Erythroblast (primary cell): ENCODE measurements at regions not wholly inside any gene's neighbourhood (a gene's known extent, or its start where the extent isn't known, plus 50 kb on each side); places are given as distances from the start of the nearest gene placed in this dataset.

ENCODE experiments used
- GATA1 ChIP-seq: IDR thresholded peaks from 2 replicates; pipeline ENCODE4 v1.6.1; 2011; ENCODE audit warnings: low read depth, mild to moderate bottlenecking, control low read depth, low read length, moderate library complexity
- POLR2A ChIP-seq: IDR thresholded peaks from 2 replicates; pipeline ENCODE4 v1.6.1; 2011; ENCODE audit warnings: mild to moderate bottlenecking, low read length

DNA sequence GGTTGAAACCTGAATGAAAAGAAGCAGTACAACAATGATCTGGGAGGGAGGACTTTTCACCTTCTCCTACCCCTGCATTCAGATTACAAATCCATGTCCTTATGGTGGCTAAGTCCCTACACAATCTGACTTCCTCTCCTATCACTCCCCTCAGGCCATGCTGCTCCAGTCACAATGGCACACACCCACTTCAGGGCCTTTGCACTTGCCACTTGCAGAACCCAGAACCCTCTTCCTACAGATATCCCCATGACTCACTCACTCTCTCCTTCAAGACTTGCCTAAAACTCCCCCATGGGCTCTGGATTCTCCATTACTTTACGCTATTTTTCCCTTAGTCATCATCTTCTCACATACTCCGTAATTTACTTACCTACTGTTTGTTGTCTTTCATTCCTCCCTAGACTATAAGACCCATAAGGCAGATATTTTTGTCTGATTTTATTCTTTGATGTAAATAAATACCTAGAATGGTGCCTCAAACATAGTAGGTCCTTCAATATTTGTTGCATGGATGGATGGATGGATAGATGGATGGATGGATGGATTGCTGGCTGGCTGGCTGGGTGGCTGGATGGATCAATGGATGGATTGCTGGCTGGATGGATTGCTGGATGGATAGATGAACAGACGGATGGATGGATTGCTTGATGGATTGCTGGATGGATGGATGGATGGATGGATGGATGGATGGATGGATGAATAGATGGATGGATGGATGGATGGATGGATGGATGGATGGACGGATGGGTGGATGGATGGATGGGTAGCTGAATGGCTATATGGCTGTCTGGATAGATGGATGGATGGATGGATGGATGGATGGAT, 94.7 kb upstream of the NAV2 start:
- TF ChIP-seq POLR2A (no peak), GATA1 (no peak)
